ENCODE measurements at regions not wholly inside any gene's neighbourhood (a gene's known extent, or its start where the extent isn't known, plus 50 kb on each side); places are given as distances from the start of the nearest gene placed in this dataset.

DNA sequence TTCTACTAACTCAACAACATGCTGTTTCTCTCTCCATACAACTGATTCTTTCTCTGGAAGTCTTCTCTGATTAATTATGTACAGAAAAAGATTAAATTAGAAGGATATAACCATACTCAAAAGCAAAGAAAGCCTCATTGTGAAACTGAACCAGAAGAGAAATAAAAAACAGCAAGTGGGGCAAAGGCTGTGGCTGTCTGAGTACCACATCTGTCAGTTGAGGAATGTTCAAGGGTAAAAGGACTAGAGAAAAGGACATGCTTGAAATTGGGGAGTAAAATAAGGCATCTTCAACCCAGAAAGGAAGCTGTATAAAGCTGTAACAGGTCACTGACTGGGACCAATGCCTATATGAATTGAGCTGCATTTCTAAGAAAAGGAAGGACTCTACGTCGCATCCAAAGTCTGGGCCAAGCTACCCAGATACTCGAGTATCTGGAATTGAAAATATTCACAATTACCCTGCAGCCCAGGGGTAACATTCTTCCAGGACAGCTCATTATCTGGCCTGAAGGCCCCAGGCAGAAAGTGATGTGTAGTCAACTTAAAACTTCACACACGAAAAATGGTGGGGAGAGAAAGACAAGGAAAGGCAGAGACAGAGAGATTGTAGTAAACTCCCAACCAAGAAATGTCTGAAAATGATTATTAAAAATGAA is 356.0 kb upstream of the GALNT5 start:
- no peaks in the 10 kb centered on the region for H3K9me3 ChIP-seq (ENCODE audit: low read length)
- TF ChIP-seq, protein P1, sequence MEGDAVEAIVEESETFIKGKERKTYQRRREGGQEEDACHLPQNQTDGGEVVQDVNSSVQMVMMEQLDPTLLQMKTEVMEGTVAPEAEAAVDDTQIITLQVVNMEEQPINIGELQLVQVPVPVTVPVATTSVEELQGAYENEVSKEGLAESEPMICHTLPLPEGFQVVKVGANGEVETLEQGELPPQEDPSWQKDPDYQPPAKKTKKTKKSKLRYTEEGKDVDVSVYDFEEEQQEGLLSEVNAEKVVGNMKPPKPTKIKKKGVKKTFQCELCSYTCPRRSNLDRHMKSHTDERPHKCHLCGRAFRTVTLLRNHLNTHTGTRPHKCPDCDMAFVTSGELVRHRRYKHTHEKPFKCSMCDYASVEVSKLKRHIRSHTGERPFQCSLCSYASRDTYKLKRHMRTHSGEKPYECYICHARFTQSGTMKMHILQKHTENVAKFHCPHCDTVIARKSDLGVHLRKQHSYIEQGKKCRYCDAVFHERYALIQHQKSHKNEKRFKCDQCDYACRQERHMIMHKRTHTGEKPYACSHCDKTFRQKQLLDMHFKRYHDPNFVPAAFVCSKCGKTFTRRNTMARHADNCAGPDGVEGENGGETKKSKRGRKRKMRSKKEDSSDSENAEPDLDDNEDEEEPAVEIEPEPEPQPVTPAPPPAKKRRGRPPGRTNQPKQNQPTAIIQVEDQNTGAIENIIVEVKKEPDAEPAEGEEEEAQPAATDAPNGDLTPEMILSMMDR (IDR thresholded peaks at IDR 0.05; ENCODE audit: low read length) = no peak
- TF ChIP-seq EZH2 (IDR thresholded peaks at IDR 0.05; ENCODE audit: borderline replicate concordance, low read length) = no peak
- no peaks in the 10 kb centered on the region for H3K4me1 ChIP-seq (ENCODE audit: insufficient read depth, low read length, severe bottlenecking)
- H3K4me3 ChIP-seq (ENCODE audit: low read depth, low read length, poor library complexity, severe bottlenecking) = no peak overlapping the region
- no peaks in the 10 kb centered on the region for H4K20me1 ChIP-seq (ENCODE audit: insufficient read depth, low read length)
- H3K36me3 ChIP-seq (ENCODE audit: insufficient read depth, low read length) = no peaks in the 10 kb centered on the region
- H3K27me3 ChIP-seq (ENCODE audit: insufficient read depth, low read length) = no peaks in the 10 kb centered on the region
- no peak overlapping the region for H2AFZ ChIP-seq (ENCODE audit: low read length)
- no peak overlapping the region for H3K27ac ChIP-seq (ENCODE audit: low read depth, low read length, poor library complexity, severe bottlenecking)
- no peaks in the 10 kb centered on the region for H3F3A ChIP-seq (ENCODE audit: insufficient read depth, low read length)
- H3K79me2 ChIP-seq (ENCODE audit: insufficient read depth, low read length) = no peaks in the 10 kb centered on the region
- H3K9me2 ChIP-seq (ENCODE audit: low read depth, low read length) = no peaks in the 10 kb centered on the region
- no peak overlapping the region for H3K9ac ChIP-seq (ENCODE audit: low read length)
- no peak overlapping the region for H3K4me2 ChIP-seq (ENCODE audit: low read length)

DNA sequence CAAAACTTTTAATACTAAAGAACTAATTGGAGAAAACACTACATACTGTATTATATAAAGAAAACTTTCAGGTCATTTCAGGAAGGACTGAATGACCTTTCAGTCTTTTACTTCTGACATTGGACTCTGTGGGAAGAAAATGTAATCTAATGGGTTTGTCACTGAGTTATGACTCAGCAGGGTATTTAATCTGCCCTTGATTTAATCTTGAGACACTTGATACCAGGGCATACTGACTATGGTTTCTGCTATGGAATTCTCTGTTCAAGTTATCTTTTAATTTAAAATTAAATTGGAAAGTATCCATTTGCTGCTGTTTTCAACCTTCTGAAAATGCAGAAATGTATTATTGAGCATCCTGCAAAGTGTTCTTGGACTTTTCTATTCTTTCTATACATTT is 354.2 kb upstream of the GALNT5 start:
- H3K4me3 ChIP-seq (ENCODE audit: low read depth, low read length, poor library complexity, severe bottlenecking) = no peak overlapping the region
- no peak overlapping the region for H2AFZ ChIP-seq (ENCODE audit: low read length)
- H3K9me3 ChIP-seq (ENCODE audit: low read length) = no peaks in the 10 kb centered on the region
- H3K36me3 ChIP-seq (ENCODE audit: insufficient read depth, low read length) = no peaks in the 10 kb centered on the region
- H3K27me3 ChIP-seq (ENCODE audit: insufficient read depth, low read length) = no peaks in the 10 kb centered on the region
- H3K4me2 ChIP-seq (ENCODE audit: low read length) = no peak overlapping the region
- H3K27ac ChIP-seq (ENCODE audit: low read depth, low read length, poor library complexity, severe bottlenecking) = no peak overlapping the region
- no peaks in the 10 kb centered on the region for H3K4me1 ChIP-seq (ENCODE audit: insufficient read depth, low read length, severe bottlenecking)
- no peak overlapping the region for H3K9ac ChIP-seq (ENCODE audit: low read length)
- no peaks in the 10 kb centered on the region for H4K20me1 ChIP-seq (ENCODE audit: insufficient read depth, low read length)
- no peaks in the 10 kb centered on the region for H3K9me2 ChIP-seq (ENCODE audit: low read depth, low read length)
- no peaks in the 10 kb centered on the region for H3F3A ChIP-seq (ENCODE audit: insufficient read depth, low read length)
- H3K79me2 ChIP-seq (ENCODE audit: insufficient read depth, low read length) = no peaks in the 10 kb centered on the region
- TF ChIP-seq EZH2 (IDR thresholded peaks at IDR 0.05; ENCODE audit: borderline replicate concordance, low read length) = no peak
- TF ChIP-seq, protein P1 (IDR thresholded peaks at IDR 0.05; ENCODE audit: low read length) = no peak

DNA sequence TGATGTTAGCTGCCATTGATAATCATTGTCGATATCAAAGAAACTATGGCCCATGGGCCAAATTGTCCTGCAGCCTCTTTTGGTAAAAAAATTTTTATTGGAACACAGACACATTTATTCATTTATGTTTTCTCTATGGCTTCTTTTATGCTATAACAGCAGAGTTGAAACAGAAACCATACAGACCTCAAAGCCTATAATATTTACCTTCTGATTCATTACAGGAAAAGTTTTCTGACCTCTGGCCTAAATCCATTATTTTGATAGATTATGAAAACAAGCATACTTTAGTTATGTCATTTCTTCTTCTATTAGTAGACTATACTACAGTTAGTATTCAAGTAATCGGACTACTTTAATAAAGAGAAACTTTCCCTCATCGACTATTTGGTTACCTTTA is 349.7 kb upstream of the GALNT5 start:
- no peaks in the 10 kb centered on the region for H3F3A ChIP-seq (ENCODE audit: insufficient read depth, low read length)
- H3K27me3 ChIP-seq (ENCODE audit: insufficient read depth, low read length) = no peaks in the 10 kb centered on the region
- H3K4me1 ChIP-seq (ENCODE audit: insufficient read depth, low read length, severe bottlenecking) = no peaks in the 10 kb centered on the region
- no peak overlapping the region for H2AFZ ChIP-seq (ENCODE audit: low read length)
- no peak overlapping the region for H3K4me2 ChIP-seq (ENCODE audit: low read length)
- no peaks in the 10 kb centered on the region for H3K9me2 ChIP-seq (ENCODE audit: low read depth, low read length)
- H4K20me1 ChIP-seq (ENCODE audit: insufficient read depth, low read length) = no peaks in the 10 kb centered on the region
- H3K9me3 ChIP-seq (ENCODE audit: low read length) = no peaks in the 10 kb centered on the region
- no peak overlapping the region for H3K4me3 ChIP-seq (ENCODE audit: low read depth, low read length, poor library complexity, severe bottlenecking)
- H3K36me3 ChIP-seq (ENCODE audit: insufficient read depth, low read length) = no peaks in the 10 kb centered on the region
- no peaks in the 10 kb centered on the region for H3K79me2 ChIP-seq (ENCODE audit: insufficient read depth, low read length)
- H3K9ac ChIP-seq (ENCODE audit: low read length) = no peak overlapping the region
- no peak for TF ChIP-seq EZH2 (IDR thresholded peaks at IDR 0.05; ENCODE audit: borderline replicate concordance, low read length)
- TF ChIP-seq, protein P1 (IDR thresholded peaks at IDR 0.05; ENCODE audit: low read length) = no peak
- no peak overlapping the region for H3K27ac ChIP-seq (ENCODE audit: low read depth, low read length, poor library complexity, severe bottlenecking)

Data from OCI-LY1 (cell line).